K562 (cell line): ENCODE measurements at regions not wholly inside any gene's neighbourhood (a gene's known extent, or its start where the extent isn't known, plus 50 kb on each side); places are given as distances from the start of the nearest gene placed in this dataset.

ENCODE experiments used
- ATAC-seq: fragments of 200-7000 bp; cut with Tn5 transposase; 3 replicates; pipeline ENCODE4 v1.9.1; 2020; ENCODE audit warnings: moderate library complexity
- BruUV-seq: library from RNA; stranded (reverse); fragments of 400-500 nt; replicated peaks from 2 replicates; lab custom pipeline; 2021; lab: Mats Ljungman, UMichigan
- CTCF ChIA-PET: fragments of 300-600 bp; formaldehyde crosslinking; extraction: SDS; loops from one replicate; lab custom pipeline; 2021; ENCODE audit warnings: low intra/inter-chr PET ratio; lab: Yijun Ruan, JAX
- POLR2A ChIA-PET: fragments of 300-600, 350-650 bp; sonication (Branson Sonifier 250); formaldehyde crosslinking; extraction: SDS; loops from one replicate; lab custom pipeline; 2021; ENCODE audit warnings: antibody characterized with exemption, inconsistent platforms; lab: Yijun Ruan, JAX
- DNase-seq, 4 experiments: peaks; one replicate each; pipeline versions ENCODE4 v3.0.0 to v3.0.0-alpha.2; 2011 to 2018; ENCODE audit warnings: low spot score in 3 of 4, mixed read lengths in 3 of 4; ENCODE audit errors: extremely low read depth in 1 of 4
- FAIRE-seq: peaks from 2 replicates; lab custom pipeline; 2011; peaks lifted over from hg19 to GRCh38; lab: Jason Lieb, UNC
- H2AFZ ChIP-seq: 2 replicates; pipeline ENCODE4 v1.6.0; 2011; ENCODE audit warnings: low read depth, low read length, control low read depth, inconsistent platforms
- H3K27ac ChIP-seq: fragments of 200-600 bp; 3 replicates; pipeline ENCODE4 v1.8.0; 2011; ENCODE audit warnings: low read depth, mild to moderate bottlenecking, control low read depth, inconsistent platforms, low read length, moderate library complexity, mixed read lengths; ENCODE audit errors: extremely low read depth
- H3K27me3 ChIP-seq, 2 experiments: fragments of 300-600 bp in 1 of 2; 2 replicates in 1 of 2; 3 replicates in 1 of 2; pipeline versions ENCODE4 v1.6.0 to v1.8.0; 2011; ENCODE audit warnings: inconsistent platforms in 2 of 2, low read length in 2 of 2, mild to moderate bottlenecking in 1 of 2, mixed read lengths in 1 of 2, moderate library complexity in 1 of 2; ENCODE audit not compliant: control insufficient read depth in 2 of 2, insufficient read depth in 2 of 2
- H3K36me3 ChIP-seq: fragments of 300-600 bp; 3 replicates; pipeline ENCODE4 v1.8.0; 2011; ENCODE audit warnings: mild to moderate bottlenecking, low read length, inconsistent platforms; ENCODE audit not compliant: control insufficient read depth, insufficient read depth
- H3K4me1 ChIP-seq, 2 experiments: fragments of 200-600 bp in 1 of 2; replicated peaks in 1 of 2; 2 replicates in 1 of 2; 3 replicates in 1 of 2; pipeline versions ENCODE4 v1.5.1 to v1.8.0; 2011; ENCODE audit warnings: inconsistent platforms in 2 of 2, low read length in 2 of 2, mild to moderate bottlenecking in 1 of 2, mixed read lengths in 1 of 2, moderate library complexity in 1 of 2; ENCODE audit not compliant: control insufficient read depth in 2 of 2, insufficient read depth in 2 of 2
- H3K4me2 ChIP-seq: 2 replicates; pipeline ENCODE4 v1.6.1; 2011; ENCODE audit warnings: low read length, control low read depth, inconsistent platforms, mixed read lengths; ENCODE audit not compliant: insufficient read depth
- H3K4me3 ChIP-seq: fragments of 200-600 bp; sonication (generic), shearing (Covaris generic); 2 replicates; pipeline ENCODE4 v1.5.1; 2016; ENCODE audit warnings: control low read depth, inconsistent platforms
- H3K79me2 ChIP-seq: fragments of 200-600 bp; 3 replicates; pipeline ENCODE4 v1.8.0; 2011; ENCODE audit warnings: low read length, inconsistent platforms; ENCODE audit not compliant: control insufficient read depth, insufficient read depth
- H3K9ac ChIP-seq, 2 experiments: 2 replicates each; pipeline versions ENCODE4 v1.6.0 to v1.6.1; 2011; ENCODE audit warnings: low read depth in 2 of 2, low read length in 2 of 2, control low read depth in 1 of 2, inconsistent platforms in 1 of 2, mild to moderate bottlenecking in 1 of 2, mixed read lengths in 1 of 2; ENCODE audit not compliant: insufficient read depth in 1 of 2
- H3K9me1 ChIP-seq: one replicate; pipeline ENCODE4 v1.6.0; 2011; ENCODE audit warnings: inconsistent platforms, mild to moderate bottlenecking, low read length, moderate library complexity; ENCODE audit not compliant: control insufficient read depth, insufficient read depth
- H3K9me3 ChIP-seq: replicated peaks from 2 replicates; pipeline ENCODE4 v1.5.1; 2011; ENCODE audit warnings: low read depth, low read length, inconsistent platforms; ENCODE audit not compliant: control insufficient read depth, insufficient read depth
- H4K20me1 ChIP-seq: replicated peaks from 2 replicates; pipeline ENCODE4 v1.6.1; 2011; ENCODE audit warnings: low read length, inconsistent platforms, mixed read lengths; ENCODE audit not compliant: control insufficient read depth, insufficient read depth
- ATF1 ChIP-seq, 2 experiments: fragments of 450-650 bp in 1 of 2; IDR thresholded peaks; 2 replicates each; pipeline ENCODE4 v1.6.1; 2016; ENCODE audit warnings: missing compliant biosample characterization in 1 of 2, missing genetic modification characterization in 1 of 2
- CAMTA2 ChIP-seq: fragments of 250-450 bp; sonication (Bioruptor Pico); conservative IDR thresholded peaks from 2 replicates; pipeline ENCODE4 v1.5.1; 2022
- FOXP1 ChIP-seq: sonication (generic); formaldehyde crosslinking; IDR thresholded peaks from 2 replicates; pipeline ENCODE4 v1.8.0; 2022; ENCODE audit warnings: mild to moderate bottlenecking, missing genetic modification reagents
- HMG20B ChIP-seq: fragments of 250-450 bp; sonication (Bioruptor Pico); IDR thresholded peaks from 2 replicates; pipeline ENCODE4 v1.5.0; 2021; ENCODE audit warnings: mild to moderate bottlenecking
- MEF2A ChIP-seq: IDR thresholded peaks from 2 replicates; pipeline ENCODE4 v1.6.1; 2011; ENCODE audit warnings: low read depth, mild to moderate bottlenecking, low read length, moderate library complexity; ENCODE audit not compliant: control insufficient read depth
- MTA1 ChIP-seq: fragments of 450-650 bp; IDR thresholded peaks from 2 replicates; pipeline ENCODE4 v1.6.1; 2017; ENCODE audit warnings: borderline replicate concordance
- NRF1 ChIP-seq, 2 experiments: fragments of 450-650 bp; IDR thresholded peaks in 1 of 2; conservative IDR thresholded peaks in 1 of 2; 2 replicates each; pipeline ENCODE4 v1.6.1; 2014; ENCODE audit warnings: mild to moderate bottlenecking in 2 of 2
- PHF8 ChIP-seq: fragments of 200-600 bp; sonication (generic); IDR thresholded peaks from 2 replicates; pipeline ENCODE4 v1.6.1; 2012; ENCODE audit warnings: mixed run types, mild to moderate bottlenecking, inconsistent platforms, low read length, moderate library complexity, borderline replicate concordance
- POLR2B ChIP-seq: fragments of 450-650 bp; IDR thresholded peaks from 2 replicates; pipeline ENCODE4 v1.6.1; 2018; ENCODE audit warnings: low read depth; ENCODE audit not compliant: partially characterized antibody
- PPARD ChIP-seq: fragments of 250-450 bp; sonication (Bioruptor Pico); IDR thresholded peaks from 2 replicates; pipeline ENCODE4 v1.8.0; 2022; ENCODE audit warnings: inconsistent platforms, mild to moderate bottlenecking, moderate library complexity
- SNRNP70 ChIP-seq: fragments of 200-400 bp; formaldehyde crosslinking; optimal IDR thresholded peaks from 2 replicates; pipeline ENCODE3; 2017; ENCODE audit warnings: low read depth, low read length
- STAT5A ChIP-seq: IDR thresholded peaks from 2 replicates; pipeline ENCODE4 v1.6.1; 2012; ENCODE audit warnings: low read length, inconsistent platforms, borderline replicate concordance
- U2AF1 ChIP-seq: fragments of 200-400 bp; formaldehyde crosslinking; optimal IDR thresholded peaks from 2 replicates; pipeline ENCODE3; 2017; ENCODE audit warnings: mild to moderate bottlenecking, low read depth, low read length, moderate library complexity
- ZNF77 ChIP-seq: fragments of 250-450 bp; sonication (Bioruptor Pico); IDR thresholded peaks from 2 replicates; pipeline ENCODE4 v1.5.0; 2020
- WGBS: fragments of 100-300 bp; shearing (Covaris generic); methylation state at CpG from one replicate; pipeline ENCODE4 v1.1.6; 2016; ENCODE audit warnings: low coverage, mixed read lengths; ENCODE audit not compliant: insufficient coverage; ENCODE audit errors: missing lambda C conversion rate; 5-methylcytosine and 5-hydroxymethylcytosine counted together
- in situ Hi-C: fragments of 300-500 bp; cut with MboI; formaldehyde crosslinking; loops from 4 replicates; pipeline ENCODE4 v1.15.0; 2018; ENCODE audit warnings: inconsistent platforms, mixed read lengths
- intact Hi-C: fragments of 100-400 bp; cut with micrococcal nuclease; formaldehyde crosslinking; loops from 2 replicates; pipeline ENCODE4 v1.14.2; 2022
- TF ChIP-seq, protein P1 (sequence below): fragments of 450-650 bp; formaldehyde crosslinking; IDR thresholded peaks from 2 replicates; pipeline ENCODE4 v1.4.0; 2022; ENCODE audit warnings: missing genetic modification characterization
- TF ChIP-seq, protein P2 (sequence below): sonication (generic); formaldehyde crosslinking; IDR thresholded peaks from 2 replicates; pipeline ENCODE4 v1.8.1; 2023; ENCODE audit warnings: mild to moderate bottlenecking, missing genetic modification reagents

DNA sequence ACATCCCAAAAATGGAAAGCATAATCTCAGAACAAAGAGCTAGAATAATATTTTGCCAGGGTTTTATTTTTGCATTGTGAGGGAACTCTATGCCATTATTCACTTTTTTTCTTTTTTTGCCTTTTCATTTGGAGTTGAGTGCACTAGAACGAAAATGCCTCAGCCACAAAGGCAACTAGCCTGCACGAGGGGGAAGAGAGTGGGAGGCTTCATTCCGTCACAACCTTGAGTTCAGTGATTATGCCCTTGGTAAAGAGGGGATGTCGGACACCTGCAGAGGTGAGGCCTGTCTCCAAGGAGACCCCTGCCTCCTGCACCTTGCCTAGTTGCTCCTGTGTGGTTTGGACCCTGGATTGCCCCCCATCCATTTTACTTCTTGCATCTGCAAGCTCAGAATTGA, 232.7 kb downstream of the TEX36 start:
- FAIRE-seq (no peak), ATAC-seq (no peak), DNase-seq (no peak)
- Histone ChIP-seq H3K9me1 (no peaks in the 10 kb centered on the region), H3K4me1 (no peaks in the 10 kb centered on the region), H3K36me3 (no peaks in the 10 kb centered on the region), H3K9me3 (no peaks in the 10 kb centered on the region), H4K20me1 (no peaks in the 10 kb centered on the region; the same call in 1 of the 2 replicates)
- 0% methylated on average over 3 of the region's 4 CpGs for WGBS
- no TSS peak for BruUV-seq
- no peak for TF ChIP-seq MTA1
- TF ChIP-seq, protein P1, sequence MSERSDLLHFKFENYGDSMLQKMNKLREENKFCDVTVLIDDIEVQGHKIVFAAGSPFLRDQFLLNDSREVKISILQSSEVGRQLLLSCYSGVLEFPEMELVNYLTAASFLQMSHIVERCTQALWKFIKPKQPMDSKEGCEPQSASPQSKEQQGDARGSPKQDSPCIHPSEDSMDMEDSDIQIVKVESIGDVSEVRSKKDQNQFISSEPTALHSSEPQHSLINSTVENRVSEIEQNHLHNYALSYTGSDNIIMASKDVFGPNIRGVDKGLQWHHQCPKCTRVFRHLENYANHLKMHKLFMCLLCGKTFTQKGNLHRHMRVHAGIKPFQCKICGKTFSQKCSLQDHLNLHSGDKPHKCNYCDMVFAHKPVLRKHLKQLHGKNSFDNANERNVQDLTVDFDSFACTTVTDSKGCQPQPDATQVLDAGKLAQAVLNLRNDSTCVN (CRISPR knock-in tag) = no peak
- TF ChIP-seq HMG20B (CRISPR knock-in tag) = no peak
- TF ChIP-seq NRF1 (conservative IDR thresholded peaks at IDR 0.05 in 1 of 2, IDR thresholded peaks at IDR 0.05 in 1 of 2) = no peak
- no peak for TF ChIP-seq POLR2B
- no peak for TF ChIP-seq FOXP1 (CRISPR knock-in tag)
- no peak for TF ChIP-seq ATF1 (CRISPR knock-in tag; IDR thresholded peaks at IDR 0.05)
- no peak for TF ChIP-seq ATF1 (tag; IDR thresholded peaks at IDR 0.05)
- no peak for TF ChIP-seq CAMTA2
- TF ChIP-seq, protein P2, sequence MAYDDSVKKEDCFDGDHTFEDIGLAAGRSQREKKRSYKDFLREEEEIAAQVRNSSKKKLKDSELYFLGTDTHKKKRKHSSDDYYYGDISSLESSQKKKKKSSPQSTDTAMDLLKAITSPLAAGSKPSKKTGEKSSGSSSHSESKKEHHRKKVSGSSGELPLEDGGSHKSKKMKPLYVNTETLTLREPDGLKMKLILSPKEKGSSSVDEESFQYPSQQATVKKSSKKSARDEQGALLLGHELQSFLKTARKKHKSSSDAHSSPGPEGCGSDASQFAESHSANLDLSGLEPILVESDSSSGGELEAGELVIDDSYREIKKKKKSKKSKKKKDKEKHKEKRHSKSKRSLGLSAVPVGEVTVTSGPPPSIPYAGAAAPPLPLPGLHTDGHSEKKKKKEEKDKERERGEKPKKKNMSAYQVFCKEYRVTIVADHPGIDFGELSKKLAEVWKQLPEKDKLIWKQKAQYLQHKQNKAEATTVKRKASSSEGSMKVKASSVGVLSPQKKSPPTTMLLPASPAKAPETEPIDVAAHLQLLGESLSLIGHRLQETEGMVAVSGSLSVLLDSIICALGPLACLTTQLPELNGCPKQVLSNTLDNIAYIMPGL (CRISPR knock-in tag) = no peak
- no peak for TF ChIP-seq U2AF1
- no peak for TF ChIP-seq PPARD (CRISPR knock-in tag)
- no peak for TF ChIP-seq MEF2A
- no peak for TF ChIP-seq ZNF77 (CRISPR knock-in tag)
- TF ChIP-seq STAT5A = no peak
- no peak for TF ChIP-seq SNRNP70
- TF ChIP-seq PHF8 = no peak
- TF ChIP-seq, all 486 proteins: peak for 0
- no peak overlapping the region for H2AFZ ChIP-seq
- no peaks in the 10 kb centered on the region for H3K79me2 ChIP-seq
- POLR2A ChIA-PET = no interaction called here
- no peak overlapping the region for H3K27ac ChIP-seq
- H3K9ac ChIP-seq = no peak overlapping the region
- intact Hi-C loops = no loop called here
- peaks cover 0 to 18% of the 10 kb centered on the region in 2 experiments; a peak in 3 of 5 replicates for H3K27me3 ChIP-seq
- no peak overlapping the region for H3K4me3 ChIP-seq
- no peak overlapping the region for H3K4me2 ChIP-seq
- in situ Hi-C loops = no loop called here
- CTCF ChIA-PET = no interaction called here
